Gastroesophageal sphincter (tissue), 3 donors: ENCODE measurements at regions not wholly inside any gene's neighbourhood (a gene's known extent, or its start where the extent isn't known, plus 50 kb on each side); places are given as distances from the start of the nearest gene placed in this dataset.

Experiments
- CTCF ChIP-seq, 4 experiments: fragments of 200-600 bp in 2 of 4; fragments of 450-650 bp in 2 of 4; sonication (generic) in 1 of 4; IDR thresholded peaks; one replicate each; pipeline ENCODE4 v1.5.1; 2017 to 2019; ENCODE audit warnings: antibody characterized with exemption in 4 of 4, mild to moderate bottlenecking in 2 of 4, moderate library complexity in 2 of 4
- POLR2A ChIP-seq, 2 donors: fragments of 450-650 bp; IDR thresholded peaks; one replicate each; pipeline ENCODE4 v1.6.1; 2017; ENCODE audit warnings: antibody characterized with exemption in 2 of 2, mild to moderate bottlenecking in 2 of 2, moderate library complexity in 1 of 2
- POLR2AphosphoS5 ChIP-seq: sonication (generic); formaldehyde crosslinking; IDR thresholded peaks from one replicate; pipeline ENCODE4 v1.6.1; 2017; ENCODE audit warnings: antibody characterized with exemption

- no peak for TF ChIP-seq POLR2A (IDR thresholded peaks at IDR 0.05)
- no peak for TF ChIP-seq CTCF (IDR thresholded peaks at IDR 0.05)
- no peak for TF ChIP-seq POLR2AphosphoS5
Observed at GRCh38 chr4:83989835-83990234, 453.9 kb downstream of the GPAT3 start.
